ENCODE measurements at regions not wholly inside any gene's neighbourhood (a gene's known extent, or its start where the extent isn't known, plus 50 kb on each side); places are given as distances from the start of the nearest gene placed in this dataset.
"Not testable (repeated sequence)": the region's sequence is repeated elsewhere in the genome, so short reads cannot be mapped to it uniquely, and the experiment has no call there.

DNA sequence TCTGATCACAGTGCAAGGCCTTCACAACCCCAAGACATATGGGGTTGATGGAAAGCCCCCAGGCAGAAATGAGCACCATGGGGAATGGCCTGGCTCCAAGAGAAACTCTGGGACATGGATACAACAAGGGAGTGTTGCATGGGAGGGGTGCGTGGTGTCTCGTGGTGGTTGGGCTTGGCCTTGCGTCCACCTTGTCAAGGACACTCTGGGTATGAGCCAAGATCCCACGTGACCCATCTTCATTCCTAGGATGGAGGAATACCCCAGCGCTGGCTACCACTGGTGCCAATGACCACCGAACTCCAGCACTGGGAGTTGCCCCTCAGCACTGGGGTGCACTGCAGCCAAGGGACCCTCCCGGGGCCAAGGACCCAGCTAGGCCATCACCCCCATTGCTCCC, 267.5 kb upstream of the AGTR2 start:
- no peak overlapping the region for H3K4me3 ChIP-seq (ENCODE audit: low read depth, low read length)
- no peak for TF ChIP-seq CTCF (conservative IDR thresholded peaks at IDR 0.05; ENCODE audit: low read depth, low read length)
- DNase-seq (ENCODE audit: low read depth): no peak

GRCh38 chrX:115906276-115906675, 264.3 kb upstream of the AGTR2 start:
- no peak for TF ChIP-seq CTCF (conservative IDR thresholded peaks at IDR 0.05; ENCODE audit: low read depth, low read length)
- no peak overlapping the region for H3K4me3 ChIP-seq (ENCODE audit: low read depth, low read length)
- no peak for DNase-seq (ENCODE audit: low read depth)

DNA sequence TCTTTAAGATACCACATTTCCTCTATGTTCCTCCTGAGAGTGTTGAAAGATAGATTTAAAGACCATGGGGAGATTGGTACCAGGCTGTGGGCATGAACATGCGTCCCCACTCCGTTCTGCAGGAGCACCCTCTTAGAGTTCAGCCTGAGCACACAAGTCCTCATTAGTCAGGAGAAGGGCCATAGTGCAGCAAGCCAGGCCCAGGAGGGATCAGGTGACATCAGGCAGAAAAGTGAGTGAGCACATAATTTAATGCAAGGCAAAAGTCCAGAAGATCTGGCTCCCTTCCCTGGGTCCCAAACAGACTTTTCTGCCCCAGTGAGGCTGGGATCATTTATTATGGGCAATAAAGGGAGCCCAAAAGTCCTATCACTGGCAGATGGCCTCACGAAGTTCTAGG, 263.7 kb upstream of the AGTR2 start:
- no peak for DNase-seq (ENCODE audit: low read depth)
- no peak for TF ChIP-seq CTCF (conservative IDR thresholded peaks at IDR 0.05; ENCODE audit: low read depth, low read length)
- H3K4me3 ChIP-seq (ENCODE audit: low read depth, low read length): no peak overlapping the region

DNA sequence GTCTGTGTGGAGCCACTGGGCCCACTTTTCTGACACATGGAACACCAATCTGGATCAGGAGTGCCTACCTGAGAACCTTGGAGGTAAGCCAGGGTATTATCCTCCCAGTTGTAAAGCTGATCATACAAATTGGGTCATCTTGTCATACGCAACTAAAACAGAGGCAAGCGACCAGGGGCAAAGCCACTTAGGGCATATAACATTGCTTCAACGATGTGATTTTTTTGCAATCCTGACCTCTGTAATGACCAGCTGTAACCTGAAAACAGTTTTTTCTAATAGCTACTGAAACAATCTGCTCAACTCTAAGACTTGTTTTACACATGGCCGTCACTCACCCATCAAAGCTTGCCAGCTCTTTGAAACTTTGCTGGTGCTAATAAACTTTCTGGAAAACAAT, 261.5 kb upstream of the AGTR2 start:
- DNase-seq (ENCODE audit: low read depth): no peak
- no peak overlapping the region for H3K4me3 ChIP-seq (ENCODE audit: low read depth, low read length)
- no peak for TF ChIP-seq CTCF (conservative IDR thresholded peaks at IDR 0.05; ENCODE audit: low read depth, low read length)

DNA sequence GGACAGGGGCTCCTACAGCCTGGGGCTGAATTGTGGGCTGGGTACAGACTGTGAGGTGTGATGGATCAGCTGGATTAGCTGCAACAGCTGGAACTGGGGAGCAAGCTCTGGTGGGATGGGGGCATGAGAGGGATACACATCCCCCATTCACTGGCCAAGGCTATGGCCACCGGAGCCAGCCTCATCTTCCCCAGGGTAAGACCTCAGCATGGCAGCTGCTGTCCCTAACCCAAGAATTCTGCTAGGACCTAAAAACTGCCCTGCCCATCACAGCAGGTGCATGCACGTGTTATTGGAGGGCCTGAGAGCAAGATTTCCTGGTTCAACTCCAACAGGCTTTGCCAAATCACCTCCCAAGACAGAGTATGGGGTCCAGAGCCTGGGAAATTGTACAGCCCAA, 258.6 kb upstream of the AGTR2 start:
- H3K4me3 ChIP-seq (ENCODE audit: low read depth, low read length): no peak overlapping the region
- no peak for TF ChIP-seq CTCF (conservative IDR thresholded peaks at IDR 0.05; ENCODE audit: low read depth, low read length)
- DNase-seq (ENCODE audit: low read depth): no peak

- peak; percentile 30 for TF ChIP-seq CTCF (conservative IDR thresholded peaks at IDR 0.05; ENCODE audit: low read depth, low read length)
Observed at GRCh38 chrX:115912372-115912897, 258.1 kb upstream of the AGTR2 start.

GRCh38 chrX:115913575-115913974, 257.0 kb upstream of the AGTR2 start:
- no peak overlapping the region for H3K4me3 ChIP-seq (ENCODE audit: low read depth, low read length)
- no peak for TF ChIP-seq CTCF (conservative IDR thresholded peaks at IDR 0.05; ENCODE audit: low read depth, low read length)
- no peak for DNase-seq (ENCODE audit: low read depth)

More at GRCh38 chrX:115912372-115912897, 258.1 kb upstream of the AGTR2 start:
- peak; percentile 2 for DNase-seq (ENCODE audit: low read depth)
- H3K4me3 ChIP-seq (ENCODE audit: low read depth, low read length): no peak overlapping the region

GRCh38 chrX:115915625-115916024, 254.9 kb upstream of the AGTR2 start:
- H3K4me3 ChIP-seq (ENCODE audit: low read depth, low read length); DNase-seq (ENCODE audit: low read depth): not testable (repeated sequence)
